Stimulated activated naive B cell treated with anti-CD40 and anti-IgM and Interleukin-4, amounts not matched to agents 10 μg/mL and 1 μg/mL and 100 μg/mL, for 72 hours (primary cell): ENCODE measurements at regions not wholly inside any gene's neighbourhood (a gene's known extent, or its start where the extent isn't known, plus 50 kb on each side); places are given as distances from the start of the nearest gene placed in this dataset.

Experiments used
- ATAC-seq, 2 donors: fragments of 150-1000 bp; cut with Tn5 transposase; replicated peaks; 2 replicates each; pipeline ENCODE4 v1.10.0; 2021; ENCODE audit warnings: moderate library complexity in 1 of 2
- DNase-seq: peaks from one replicate; pipeline ENCODE4 v3.0.0; 2021
- H3K27ac Mint-ChIP-seq: one replicate; pipeline ENCODE4 v1.8.0; 2022; ENCODE audit warnings: mild to moderate bottlenecking, mixed read lengths
- H3K27me3 Mint-ChIP-seq, 2 donors: one replicate each; pipeline ENCODE4 v1.8.0; 2022; ENCODE audit warnings: mixed read lengths in 2 of 2
- H3K36me3 Mint-ChIP-seq, 2 donors: one replicate each; pipeline ENCODE4 v1.8.0; 2022; ENCODE audit warnings: mixed read lengths in 2 of 2, mild to moderate bottlenecking in 1 of 2
- H3K4me1 Mint-ChIP-seq, 2 donors: one replicate each; pipeline ENCODE4 v1.8.0; 2022; ENCODE audit warnings: mixed read lengths in 2 of 2, mild to moderate bottlenecking in 1 of 2
- H3K4me3 Mint-ChIP-seq, 2 donors: one replicate each; pipeline ENCODE4 v1.8.0; 2022; ENCODE audit warnings: mild to moderate bottlenecking in 2 of 2, mixed read lengths in 2 of 2, moderate library complexity in 1 of 2
- H3K9me3 Mint-ChIP-seq, 2 donors: one replicate each; pipeline ENCODE4 v1.8.0; 2022; ENCODE audit warnings: mixed read lengths in 2 of 2, mild to moderate bottlenecking in 1 of 2

DNA sequence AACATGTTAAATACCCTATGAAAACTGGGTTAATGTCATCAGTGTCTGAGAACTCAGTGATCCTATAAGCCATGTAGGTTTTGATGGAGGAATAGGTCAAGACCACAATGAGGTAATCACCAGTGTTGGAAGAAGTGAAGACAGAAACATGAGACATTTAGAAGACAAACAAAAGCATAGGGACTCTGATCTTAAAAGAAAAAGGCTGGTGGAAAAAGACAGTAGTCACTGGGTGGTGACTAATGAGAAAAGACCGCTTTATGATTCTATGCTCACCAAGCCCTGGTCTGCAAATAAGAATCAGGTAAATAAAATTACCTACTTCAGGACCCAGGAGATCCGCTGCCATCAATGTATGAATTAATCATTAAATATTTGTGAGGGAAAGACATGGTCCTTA is 271.9 kb downstream of the GPD2 start:
- H3K4me3 Mint-ChIP-seq = no peak overlapping the region
- ATAC-seq (peak in 1 of 2 donors; percentile 25), DNase-seq (no peak)
- H3K27me3 Mint-ChIP-seq = no peaks in the 10 kb centered on the region
- peaks cover 0 to 3% of the 10 kb centered on the region in 2 donors for H3K9me3 Mint-ChIP-seq
- no peaks in the 10 kb centered on the region for H3K36me3 Mint-ChIP-seq
- no peak overlapping the region for H3K27ac Mint-ChIP-seq
- H3K4me1 Mint-ChIP-seq = no peaks in the 10 kb centered on the region

DNA sequence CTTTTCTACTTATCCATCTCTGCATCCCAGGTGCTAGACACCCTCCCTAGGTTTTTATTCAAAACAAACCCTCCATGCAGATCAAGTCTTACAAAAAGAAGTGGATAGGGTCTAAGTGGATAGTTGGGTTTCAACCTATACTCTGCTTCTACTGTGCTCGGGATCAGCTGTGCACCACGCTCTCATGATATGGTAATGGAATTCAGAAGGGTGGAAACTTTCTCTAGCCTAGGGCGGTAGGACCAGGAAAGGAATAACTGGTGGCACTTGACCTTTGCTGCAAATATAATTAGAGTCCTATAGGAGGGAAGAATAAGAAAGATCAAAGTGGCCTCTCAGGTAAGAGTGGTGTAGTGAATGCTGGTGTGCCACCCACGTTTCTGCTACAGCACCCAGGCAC is 272.9 kb downstream of the GPD2 start:
- Mint-ChIP-seq H3K36me3 (no peaks in the 10 kb centered on the region), H3K27ac (no peak overlapping the region), H3K27me3 (no peaks in the 10 kb centered on the region), H3K4me1 (no peaks in the 10 kb centered on the region), H3K9me3 (peaks cover 0 to 4% of the 10 kb centered on the region in 2 donors), H3K4me3 (no peak overlapping the region)
- DNase-seq = no peak
- ATAC-seq = no peak

DNA sequence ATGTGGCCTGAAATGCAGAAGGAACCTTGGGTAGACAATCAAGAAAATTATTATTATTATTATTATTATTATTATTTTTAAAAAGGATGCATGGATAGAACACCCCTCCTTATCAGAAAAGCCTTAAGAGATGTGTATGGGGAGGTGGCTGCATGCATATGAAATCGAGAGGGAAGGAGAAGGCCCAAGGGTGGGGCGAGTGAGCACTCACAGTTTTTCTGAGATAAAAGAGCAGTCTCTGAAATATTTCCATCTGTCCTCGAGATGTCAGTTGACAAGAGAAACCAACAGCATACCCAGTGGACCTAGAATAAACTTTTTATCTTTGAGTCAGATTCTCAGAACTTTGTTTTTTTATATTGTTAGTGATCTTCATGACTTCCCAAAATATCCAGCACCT is 282.9 kb downstream of the GPD2 start:
- Mint-ChIP-seq H3K4me1 (no peaks in the 10 kb centered on the region), H3K36me3 (no peaks in the 10 kb centered on the region), H3K27me3 (peaks cover 0 to 2% of the 10 kb centered on the region in 2 donors), H3K9me3 (no peaks in the 10 kb centered on the region), H3K4me3 (no peak overlapping the region), H3K27ac (no peak overlapping the region)
- ATAC-seq = no peak
- DNase-seq = no peak

DNA sequence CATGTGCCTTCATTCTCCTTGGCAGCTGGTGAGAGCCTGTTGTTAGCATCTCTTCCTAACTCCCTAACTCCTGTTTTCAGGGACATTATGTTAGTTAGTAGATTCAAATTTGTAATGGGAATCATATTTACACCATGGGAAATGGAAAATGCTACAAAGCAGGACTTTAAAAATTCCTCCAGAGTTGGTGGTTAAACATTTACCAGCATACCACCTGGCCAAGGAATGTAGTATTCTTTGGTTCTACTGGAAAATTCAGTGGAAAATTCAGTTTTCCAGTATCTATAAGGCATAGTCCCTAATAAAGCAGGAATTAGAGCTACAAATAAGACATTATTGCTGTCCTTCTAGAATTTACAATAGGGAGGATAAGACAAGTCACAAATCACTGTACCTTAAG is 291.7 kb downstream of the GPD2 start:
- Mint-ChIP-seq H3K27ac (no peak overlapping the region), H3K9me3 (peaks cover 0 to 3% of the 10 kb centered on the region in 2 donors), H3K36me3 (no peaks in the 10 kb centered on the region), H3K4me3 (no peak overlapping the region), H3K4me1 (no peaks in the 10 kb centered on the region), H3K27me3 (peaks cover 0 to 8% of the 10 kb centered on the region in 2 donors)
- no peak for ATAC-seq
- no peak for DNase-seq

DNA sequence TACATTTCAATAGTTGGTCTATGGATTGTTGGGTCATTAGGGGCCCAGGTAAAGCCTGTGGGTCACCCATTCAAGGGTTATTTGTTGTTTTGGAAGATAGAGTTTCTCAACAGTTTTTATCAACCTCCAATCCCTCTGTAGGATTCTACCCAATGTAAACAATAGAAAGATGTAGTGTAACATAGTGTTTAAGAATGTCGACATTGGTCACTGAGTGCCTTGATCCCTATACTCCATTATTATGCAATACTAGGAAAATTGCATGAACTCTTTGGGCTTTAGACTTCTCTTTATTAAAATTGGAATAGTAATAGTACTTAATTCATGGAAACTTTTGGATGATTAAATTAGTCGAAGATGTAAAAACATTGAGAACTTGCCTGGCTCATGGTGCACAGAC is 292.1 kb downstream of the GPD2 start:
- Mint-ChIP-seq H3K27ac (no peak overlapping the region), H3K4me1 (no peaks in the 10 kb centered on the region), H3K36me3 (no peaks in the 10 kb centered on the region), H3K9me3 (peaks cover 0 to 3% of the 10 kb centered on the region in 2 donors), H3K4me3 (no peak overlapping the region), H3K27me3 (peaks cover 0 to 8% of the 10 kb centered on the region in 2 donors)
- DNase-seq (no peak), ATAC-seq (no peak)

DNA sequence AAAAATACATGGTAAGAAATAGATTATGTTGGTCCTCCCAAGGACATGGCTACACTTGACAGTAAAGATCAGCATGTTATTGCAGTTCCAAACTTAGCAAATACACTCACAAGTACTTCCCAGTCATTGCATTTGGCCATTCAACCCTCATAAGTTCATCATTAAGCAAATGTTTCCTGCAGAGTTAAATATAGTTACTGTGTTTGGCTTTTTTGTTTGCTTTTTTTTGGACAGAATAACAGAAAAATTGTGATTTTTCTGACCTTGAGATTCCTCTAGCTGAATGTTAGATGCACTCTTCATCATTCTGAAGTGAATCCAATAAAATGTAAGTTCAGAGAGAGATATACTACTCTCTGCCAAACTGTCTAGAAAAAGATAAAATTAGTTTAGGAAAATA is 295.3 kb downstream of the GPD2 start:
- Mint-ChIP-seq H3K4me1 (no peaks in the 10 kb centered on the region), H3K9me3 (peaks cover 0 to 3% of the 10 kb centered on the region in 2 donors), H3K27ac (no peak overlapping the region), H3K4me3 (no peak overlapping the region), H3K27me3 (no peaks in the 10 kb centered on the region), H3K36me3 (no peaks in the 10 kb centered on the region)
- no peak for DNase-seq
- no peak for ATAC-seq

DNA sequence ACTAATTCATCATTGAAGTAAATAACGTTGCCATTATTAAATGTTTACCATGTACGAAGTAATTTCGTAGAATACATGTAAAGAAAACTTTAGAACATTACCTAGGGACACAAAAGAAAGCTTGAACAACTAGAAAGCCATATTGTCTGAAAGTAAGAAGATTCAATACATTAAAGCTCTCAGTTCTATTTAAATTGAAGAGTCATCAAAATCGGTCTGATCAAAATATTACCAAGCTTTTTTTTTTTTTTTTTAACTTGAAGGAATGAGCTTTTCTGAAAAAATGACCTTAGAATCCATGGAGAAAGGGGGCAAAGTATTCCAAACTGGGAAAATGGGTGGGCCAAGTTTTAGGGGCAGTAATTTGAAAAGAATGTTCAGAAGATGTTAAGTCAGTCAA is 300.8 kb downstream of the GPD2 start:
- no peak overlapping the region for H3K27ac Mint-ChIP-seq
- H3K4me1 Mint-ChIP-seq = no peaks in the 10 kb centered on the region
- no peak overlapping the region for H3K4me3 Mint-ChIP-seq
- no peaks in the 10 kb centered on the region for H3K9me3 Mint-ChIP-seq
- no peaks in the 10 kb centered on the region for H3K27me3 Mint-ChIP-seq
- DNase-seq = no peak
- no peak for ATAC-seq
- no peaks in the 10 kb centered on the region for H3K36me3 Mint-ChIP-seq

DNA sequence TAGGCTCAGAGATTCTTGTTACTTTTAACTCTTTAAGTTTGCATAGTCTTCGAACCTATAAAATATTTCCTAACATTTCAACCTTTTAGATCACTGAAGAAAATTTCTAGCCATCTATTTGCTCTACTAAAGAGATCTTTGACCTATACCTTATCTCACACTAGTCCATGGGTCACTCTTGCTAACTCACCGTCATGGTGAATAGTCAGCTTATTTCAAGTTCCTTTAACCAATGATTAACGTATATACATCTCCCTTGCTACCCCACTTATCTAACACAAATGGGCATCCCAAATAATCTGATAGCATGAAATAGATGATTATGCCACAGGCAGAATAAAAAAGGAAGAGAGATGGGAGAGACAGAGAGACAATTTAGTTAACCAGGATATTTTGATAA is 303.1 kb downstream of the GPD2 start:
- Mint-ChIP-seq H3K9me3 (no peaks in the 10 kb centered on the region), H3K27ac (no peak overlapping the region), H3K27me3 (no peaks in the 10 kb centered on the region), H3K4me1 (no peaks in the 10 kb centered on the region), H3K36me3 (no peaks in the 10 kb centered on the region), H3K4me3 (no peak overlapping the region)
- ATAC-seq (no peak), DNase-seq (no peak)

DNA sequence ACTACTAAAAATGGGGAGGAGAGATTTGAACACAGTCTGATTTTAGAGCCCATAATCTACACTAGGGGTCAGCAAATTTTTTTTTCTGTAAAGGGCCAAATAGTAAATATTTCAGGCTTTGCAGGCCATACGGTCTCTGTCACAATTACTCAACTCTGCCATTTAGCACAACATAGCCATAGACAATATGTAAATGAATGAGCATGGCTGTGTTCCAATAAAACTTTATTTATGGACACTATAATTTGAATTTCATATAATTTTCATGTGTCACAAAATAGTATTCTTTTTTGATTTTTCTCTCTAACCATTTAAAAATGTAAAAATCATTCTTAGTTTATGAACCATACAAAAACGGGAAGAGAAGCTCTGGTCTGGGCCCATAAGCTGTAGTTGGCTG is 309.4 kb downstream of the GPD2 start:
- Mint-ChIP-seq H3K4me3 (no peak overlapping the region), H3K36me3 (no peaks in the 10 kb centered on the region), H3K4me1 (no peaks in the 10 kb centered on the region), H3K9me3 (no peaks in the 10 kb centered on the region), H3K27me3 (peaks cover 0 to 5% of the 10 kb centered on the region in 2 donors), H3K27ac (no peak overlapping the region)
- no peak for DNase-seq
- no peak for ATAC-seq

DNA sequence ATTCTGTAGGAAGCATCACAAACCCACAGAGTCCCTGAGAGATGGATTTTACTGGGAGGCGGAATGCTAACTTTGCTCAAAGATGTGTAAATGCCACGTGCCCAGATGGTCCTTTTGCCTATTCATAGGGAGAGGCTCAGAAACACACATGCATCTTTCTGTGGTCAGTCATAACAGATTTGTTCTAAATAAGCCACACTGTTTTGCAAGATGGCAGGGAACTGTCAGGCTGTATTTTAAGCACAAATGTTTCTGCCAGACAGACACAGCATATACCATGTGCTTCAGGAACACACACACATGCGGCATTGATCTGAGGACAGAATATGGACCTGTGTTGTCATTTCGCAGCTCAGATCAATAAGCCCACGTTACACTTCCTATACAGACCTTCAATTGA is 312.0 kb downstream of the GPD2 start:
- H3K36me3 Mint-ChIP-seq = no peaks in the 10 kb centered on the region
- no peaks in the 10 kb centered on the region for H3K9me3 Mint-ChIP-seq
- H3K27me3 Mint-ChIP-seq = peaks cover 0 to 5% of the 10 kb centered on the region in 2 donors
- no peak overlapping the region for H3K4me3 Mint-ChIP-seq
- no peak overlapping the region for H3K27ac Mint-ChIP-seq
- H3K4me1 Mint-ChIP-seq = no peaks in the 10 kb centered on the region
- no peak for DNase-seq
- ATAC-seq = no peak

DNA sequence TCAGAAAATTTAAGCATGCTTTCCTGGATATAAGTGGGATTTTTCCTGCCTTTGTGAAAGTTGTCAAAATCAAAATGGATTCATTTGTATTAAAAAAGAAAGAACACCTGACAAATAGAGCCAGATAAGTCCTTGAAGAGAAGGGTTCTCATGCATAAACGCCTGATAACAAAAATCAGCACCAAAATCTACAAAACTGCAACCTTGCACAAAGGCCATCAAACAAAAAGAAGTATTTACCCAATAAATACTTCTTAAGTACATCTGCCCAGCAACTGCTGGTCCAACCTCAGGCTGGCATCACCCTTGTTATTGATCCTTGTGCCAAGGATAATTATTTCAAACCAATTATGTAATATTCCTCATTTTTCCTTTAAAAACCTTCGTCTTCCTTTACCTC is 315.9 kb downstream of the GPD2 start:
- H3K9me3 Mint-ChIP-seq = no peaks in the 10 kb centered on the region
- DNase-seq (no peak), ATAC-seq (no peak)
- H3K4me3 Mint-ChIP-seq = no peak overlapping the region
- no peak overlapping the region for H3K27ac Mint-ChIP-seq
- H3K36me3 Mint-ChIP-seq = no peaks in the 10 kb centered on the region
- H3K4me1 Mint-ChIP-seq = no peaks in the 10 kb centered on the region
- peaks cover 0 to 1% of the 10 kb centered on the region in 2 donors for H3K27me3 Mint-ChIP-seq

DNA sequence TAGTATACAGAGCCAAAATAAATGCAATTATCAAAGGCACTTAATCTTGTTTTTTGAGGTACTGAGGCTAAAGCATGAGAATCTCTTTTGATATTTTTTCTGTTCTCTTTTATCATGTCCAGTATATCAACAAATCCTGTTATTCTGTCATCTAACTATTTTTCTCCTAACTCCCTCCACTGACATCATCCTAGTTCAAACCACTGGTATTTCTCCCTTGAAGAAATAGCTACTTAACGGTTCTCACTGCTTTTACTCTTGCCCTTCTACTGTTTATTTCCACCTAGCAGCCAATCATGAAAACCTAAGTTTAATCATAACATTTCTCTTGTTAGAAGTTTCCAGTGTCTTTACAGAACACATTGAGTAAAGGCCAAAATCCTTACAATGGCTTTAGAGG is 317.6 kb downstream of the GPD2 start:
- Mint-ChIP-seq H3K4me3 (no peak overlapping the region), H3K27me3 (no peaks in the 10 kb centered on the region), H3K27ac (no peak overlapping the region), H3K9me3 (no peaks in the 10 kb centered on the region), H3K4me1 (no peaks in the 10 kb centered on the region), H3K36me3 (no peaks in the 10 kb centered on the region)
- no peak for ATAC-seq
- DNase-seq = no peak

DNA sequence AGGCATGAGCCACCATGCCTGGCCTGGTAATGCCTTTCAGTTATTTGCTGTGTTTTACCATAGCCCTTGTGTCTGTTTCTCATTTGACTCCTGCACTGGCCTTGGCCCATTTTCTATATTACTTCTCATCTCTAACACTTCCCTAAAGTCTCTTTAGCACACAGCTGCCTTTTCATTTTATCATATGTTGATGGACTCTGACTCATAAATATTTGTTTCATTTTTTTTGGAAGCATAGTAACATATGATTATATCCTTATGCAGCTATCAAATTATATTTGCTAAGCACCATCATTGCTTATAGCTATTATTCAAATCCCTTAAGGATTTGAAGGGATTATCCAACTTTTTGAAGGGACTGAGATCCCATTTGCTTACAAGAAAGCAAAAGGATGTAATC is 320.3 kb downstream of the GPD2 start:
- Mint-ChIP-seq H3K4me3 (no peak overlapping the region), H3K27ac (no peak overlapping the region), H3K9me3 (no peaks in the 10 kb centered on the region), H3K36me3 (no peaks in the 10 kb centered on the region), H3K4me1 (no peaks in the 10 kb centered on the region), H3K27me3 (no peaks in the 10 kb centered on the region)
- no peak for ATAC-seq
- no peak for DNase-seq

DNA sequence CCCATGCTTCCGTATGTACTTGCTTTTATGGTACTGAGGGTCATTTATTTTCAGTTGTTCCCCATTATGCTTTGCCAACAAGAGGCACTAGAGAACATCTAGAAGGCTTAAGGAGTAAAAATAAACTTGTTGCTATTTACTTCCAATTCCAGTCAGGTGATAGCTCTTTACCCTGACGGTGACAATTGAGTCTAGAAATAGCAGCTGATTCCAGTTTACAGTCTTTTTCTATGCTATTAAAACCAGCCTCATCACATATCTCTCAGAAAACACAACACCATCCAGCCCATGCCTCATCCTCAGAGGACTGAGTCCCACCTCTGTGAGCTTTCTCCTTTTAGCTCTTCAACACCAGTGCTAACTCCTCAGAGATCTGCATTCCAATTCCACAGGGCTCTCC is 327.0 kb downstream of the GPD2 start:
- H3K9me3 Mint-ChIP-seq = peaks cover 0 to 4% of the 10 kb centered on the region in 2 donors
- H3K36me3 Mint-ChIP-seq = no peaks in the 10 kb centered on the region
- no peaks in the 10 kb centered on the region for H3K4me1 Mint-ChIP-seq
- H3K27me3 Mint-ChIP-seq = peaks cover 0 to 6% of the 10 kb centered on the region in 2 donors
- no peak overlapping the region for H3K4me3 Mint-ChIP-seq
- ATAC-seq (no peak), DNase-seq (no peak)
- no peak overlapping the region for H3K27ac Mint-ChIP-seq

DNA sequence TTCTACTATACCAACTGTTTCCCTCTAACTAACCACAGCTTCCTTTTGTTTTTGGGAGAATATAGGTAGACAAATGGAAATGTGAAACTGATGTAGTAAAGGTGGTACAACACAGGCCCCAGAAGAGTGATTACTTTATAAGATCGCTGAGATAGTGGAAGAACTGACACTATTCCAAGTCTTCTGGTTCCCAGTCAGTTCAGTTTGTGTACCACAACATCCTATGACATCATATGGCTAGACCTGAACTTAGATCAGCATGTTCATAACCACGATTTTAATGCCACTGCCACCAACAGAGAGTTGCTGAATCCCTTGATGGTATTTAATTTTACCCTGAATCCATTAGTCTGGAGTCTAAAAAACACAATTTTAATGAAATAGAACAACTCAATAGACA is 328.9 kb downstream of the GPD2 start:
- Mint-ChIP-seq H3K27me3 (peaks cover 0 to 6% of the 10 kb centered on the region in 2 donors), H3K9me3 (peaks cover 8 to 10% of the 10 kb centered on the region in 2 donors), H3K36me3 (no peaks in the 10 kb centered on the region), H3K27ac (no peak overlapping the region), H3K4me1 (no peaks in the 10 kb centered on the region), H3K4me3 (no peak overlapping the region)
- DNase-seq = no peak
- no peak for ATAC-seq

DNA sequence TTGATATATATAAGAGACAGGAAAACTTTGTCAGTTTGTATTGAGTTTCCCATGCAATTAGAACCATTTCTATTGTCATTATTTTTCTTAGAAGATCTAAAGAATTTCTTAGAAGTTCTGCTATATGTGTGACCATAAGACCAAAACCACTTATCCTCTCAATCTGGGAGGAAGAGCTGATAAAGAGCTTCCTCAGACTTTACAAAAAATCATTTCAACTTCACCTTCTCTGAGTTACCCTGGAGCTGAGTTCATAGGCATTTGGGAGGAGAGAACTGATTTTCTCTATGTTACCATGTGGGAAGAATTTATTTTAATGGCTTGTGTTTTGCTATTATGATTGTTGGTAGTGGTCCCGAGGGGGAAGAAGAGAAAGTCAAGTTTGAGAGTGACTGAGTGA is 329.3 kb downstream of the GPD2 start:
- Mint-ChIP-seq H3K27ac (no peak overlapping the region), H3K9me3 (peaks cover 9 to 12% of the 10 kb centered on the region in 2 donors), H3K4me3 (no peak overlapping the region), H3K4me1 (no peaks in the 10 kb centered on the region), H3K27me3 (peaks cover 0 to 6% of the 10 kb centered on the region in 2 donors), H3K36me3 (no peaks in the 10 kb centered on the region)
- ATAC-seq (no peak), DNase-seq (no peak)
